ENCODE measurements at regions not wholly inside any gene's neighbourhood (a gene's known extent, or its start where the extent isn't known, plus 50 kb on each side); places are given as distances from the start of the nearest gene placed in this dataset.

- CTCF ChIA-PET = no interaction called here
- 2% methylated on average over 3 of the region's 3 CpGs for WGBS (ENCODE audit: low lambda C conversion rate)
- H3K4me2 ChIP-seq = no peak overlapping the region
- H3K27ac ChIP-seq (ENCODE audit: low read depth in 2 of 2, low read length in 1 of 2) = no peak overlapping the region
- H3K79me2 ChIP-seq (ENCODE audit: insufficient read depth) = no peaks in the 10 kb centered on the region
- TF ChIP-seq FOXM1 (IDR thresholded peaks at IDR 0.05; ENCODE audit: low read depth) (no peak), SMC3 (IDR thresholded peaks at IDR 0.05; ENCODE audit: low read depth, low read length) (no peak), TAF1 (IDR thresholded peaks at IDR 0.05; ENCODE audit: borderline replicate concordance, low read depth, low read length) (no peak), POLR2AphosphoS5 (IDR thresholded peaks at IDR 0.05; ENCODE audit: low read depth, low read length) (no peak), RCOR1 (IDR thresholded peaks at IDR 0.05; ENCODE audit: low read length) (no peak)
- no peaks in the 10 kb centered on the region for H3F3A ChIP-seq (replicated peaks; ENCODE audit: insufficient read depth)
- no peak for DNase-seq
- no peaks in the 10 kb centered on the region for H3K36me3 ChIP-seq (replicated peaks in 1 of 2; ENCODE audit: control insufficient read depth in 1 of 2, insufficient read depth in 2 of 2, low read length in 1 of 2)
- POLR2A ChIA-PET = no interaction called here
- H2AFZ ChIP-seq (ENCODE audit: low read depth) = no peak overlapping the region
- H3K4me1 ChIP-seq (ENCODE audit: control insufficient read depth in 1 of 2, insufficient read depth in 2 of 2, low read depth in 1 of 2, low read length in 1 of 2) = no peaks in the 10 kb centered on the region
- no peaks in the 10 kb centered on the region for H4K20me1 ChIP-seq (ENCODE audit: insufficient read depth)
- H3K9ac ChIP-seq = no peak overlapping the region
- H3K9me3 ChIP-seq = no peaks in the 10 kb centered on the region
- H3K9me2 ChIP-seq = no peaks in the 10 kb centered on the region
- no peak overlapping the region for H3K4me3 ChIP-seq (ENCODE audit: low read depth in 2 of 2, low read length in 1 of 2)
- no peaks in the 10 kb centered on the region for H3K27me3 ChIP-seq (ENCODE audit: insufficient read depth)
Observed at GRCh38 chr5:161030229-161030628, 178.2 kb upstream of the ATP10B start.

GRCh38 chr5:161027763-161028162, 175.8 kb upstream of the ATP10B start:
- Histone ChIP-seq H3K4me2 (no peak overlapping the region), H3K9me2 (no peaks in the 10 kb centered on the region), H4K20me1 (ENCODE audit: insufficient read depth) (no peaks in the 10 kb centered on the region), H2AFZ (ENCODE audit: low read depth) (no peak overlapping the region), H3K4me1 (ENCODE audit: control insufficient read depth in 1 of 2, insufficient read depth in 2 of 2, low read depth in 1 of 2, low read length in 1 of 2) (no peaks in the 10 kb centered on the region), H3K27ac (ENCODE audit: low read depth in 2 of 2, low read length in 1 of 2) (no peak overlapping the region), H3F3A (replicated peaks; ENCODE audit: insufficient read depth) (no peaks in the 10 kb centered on the region), H3K9me3 (no peaks in the 10 kb centered on the region), H3K9ac (no peak overlapping the region), H3K27me3 (ENCODE audit: insufficient read depth) (no peaks in the 10 kb centered on the region), H3K4me3 (ENCODE audit: low read depth in 2 of 2, low read length in 1 of 2) (no peak overlapping the region), H3K36me3 (replicated peaks in 1 of 2; ENCODE audit: control insufficient read depth in 1 of 2, insufficient read depth in 2 of 2, low read length in 1 of 2) (no peaks in the 10 kb centered on the region), H3K79me2 (ENCODE audit: insufficient read depth) (no peaks in the 10 kb centered on the region)
- CTCF ChIA-PET = no interaction called here
- POLR2A ChIA-PET = no interaction called here
- no peak for DNase-seq
- no peak for TF ChIP-seq PBX3 (IDR thresholded peaks at IDR 0.05)
- no peak for TF ChIP-seq TCF12 (IDR thresholded peaks at IDR 0.05)
- no peak for TF ChIP-seq TEAD4 (IDR thresholded peaks at IDR 0.05; ENCODE audit: borderline replicate concordance, insufficient read depth)
- no peak for TF ChIP-seq RXRA (IDR thresholded peaks at IDR 0.05; ENCODE audit: borderline replicate concordance, low read depth)
- TF ChIP-seq EP300 (IDR thresholded peaks at IDR 0.05; ENCODE audit: borderline replicate concordance in 1 of 2, low read depth in 1 of 2, low read length in 1 of 2) = no peak
- no peak for TF ChIP-seq YY1 (IDR thresholded peaks at IDR 0.05; ENCODE audit: low read depth)
- TF ChIP-seq ZBTB33 (IDR thresholded peaks at IDR 0.05; ENCODE audit: borderline replicate concordance, low read depth) = no peak

All from SK-N-SH (cell line).